Left kidney (tissue), 1 donor: ENCODE measurements at regions not wholly inside any gene's neighbourhood (a gene's known extent, or its start where the extent isn't known, plus 50 kb on each side); places are given as distances from the start of the nearest gene placed in this dataset.
"Not testable (repeated sequence)": the region's sequence is repeated elsewhere in the genome, so short reads cannot be mapped to it uniquely, and the experiment has no call there.

ENCODE experiments used
- DNase-seq: peaks from one replicate; pipeline ENCODE4 v3.0.0-alpha.2; 2013

GRCh38 chr1:214143006-214143992, 137.7 kb upstream of the SMYD2 start:
- no peak for DNase-seq

GRCh38 chr1:214144521-214144920, 136.4 kb upstream of the SMYD2 start:
- DNase-seq, result not testable (repeated sequence)

GRCh38 chr1:214146523-214146922, 134.4 kb upstream of the SMYD2 start:
- no peak for DNase-seq

- no peak for DNase-seq
Observed at GRCh38 chr1:214154596-214155292, 126.2 kb upstream of the SMYD2 start.

- no peak for DNase-seq
Observed at GRCh38 chr1:214155987-214156625, 124.9 kb upstream of the SMYD2 start.

- DNase-seq, result no peak
Observed at GRCh38 chr1:214164173-214164572, 116.8 kb upstream of the SMYD2 start.

- no peak for DNase-seq
Observed at GRCh38 chr1:214165850-214166374, 115.0 kb upstream of the SMYD2 start.

- DNase-seq, result no peak
Observed at GRCh38 chr1:214174508-214175199, 106.3 kb upstream of the SMYD2 start.

GRCh38 chr1:214178102-214178501, 102.9 kb upstream of the SMYD2 start:
- DNase-seq, result no peak

GRCh38 chr1:214184992-214185391, 96.0 kb upstream of the SMYD2 start:
- DNase-seq, result no peak

- DNase-seq, result no peak
Observed at GRCh38 chr1:214186103-214186824, 94.7 kb upstream of the SMYD2 start.

GRCh38 chr1:214187121-214187900, 93.6 kb upstream of the SMYD2 start:
- DNase-seq, result no peak

- DNase-seq, result no peak
Observed at GRCh38 chr1:214187933-214188332, 93.0 kb upstream of the SMYD2 start.

GRCh38 chr1:214188835-214189234, 92.1 kb upstream of the SMYD2 start:
- DNase-seq, result no peak

- no peak for DNase-seq
Observed at GRCh38 chr1:214192825-214193643, 87.9 kb upstream of the SMYD2 start.

- DNase-seq, result no peak
Observed at GRCh38 chr1:214193691-214194090, 87.3 kb upstream of the SMYD2 start.

- no peak for DNase-seq
Observed at GRCh38 chr1:214198571-214198970, 82.4 kb upstream of the SMYD2 start.

GRCh38 chr1:214199585-214199984, 81.4 kb upstream of the SMYD2 start:
- no peak for DNase-seq

GRCh38 chr1:214202992-214203391, 78.0 kb upstream of the SMYD2 start:
- DNase-seq, result no peak
